ENCODE measurements at regions not wholly inside any gene's neighbourhood (a gene's known extent, or its start where the extent isn't known, plus 50 kb on each side); places are given as distances from the start of the nearest gene placed in this dataset.

DNA sequence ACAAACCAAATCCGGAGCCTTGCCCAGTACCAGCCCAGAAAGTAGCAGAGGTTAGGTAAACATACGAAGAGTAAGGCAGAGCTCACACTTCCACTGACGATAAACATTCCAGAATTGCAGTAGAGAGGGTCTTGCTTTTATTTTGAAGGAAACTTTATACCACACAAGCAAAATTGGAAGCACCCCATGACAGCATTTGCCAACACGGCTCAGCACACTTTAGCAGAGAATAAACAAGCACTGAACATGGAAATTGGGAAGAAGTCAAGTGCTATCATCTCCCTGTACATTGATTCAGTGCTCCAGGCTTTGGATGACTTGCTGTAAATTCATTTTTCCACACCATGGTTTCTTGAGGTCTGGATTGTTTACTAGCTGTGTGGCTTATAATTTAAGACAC lies 160.7 kb upstream of the FAM47C start:
- TF ChIP-seq, protein P1, sequence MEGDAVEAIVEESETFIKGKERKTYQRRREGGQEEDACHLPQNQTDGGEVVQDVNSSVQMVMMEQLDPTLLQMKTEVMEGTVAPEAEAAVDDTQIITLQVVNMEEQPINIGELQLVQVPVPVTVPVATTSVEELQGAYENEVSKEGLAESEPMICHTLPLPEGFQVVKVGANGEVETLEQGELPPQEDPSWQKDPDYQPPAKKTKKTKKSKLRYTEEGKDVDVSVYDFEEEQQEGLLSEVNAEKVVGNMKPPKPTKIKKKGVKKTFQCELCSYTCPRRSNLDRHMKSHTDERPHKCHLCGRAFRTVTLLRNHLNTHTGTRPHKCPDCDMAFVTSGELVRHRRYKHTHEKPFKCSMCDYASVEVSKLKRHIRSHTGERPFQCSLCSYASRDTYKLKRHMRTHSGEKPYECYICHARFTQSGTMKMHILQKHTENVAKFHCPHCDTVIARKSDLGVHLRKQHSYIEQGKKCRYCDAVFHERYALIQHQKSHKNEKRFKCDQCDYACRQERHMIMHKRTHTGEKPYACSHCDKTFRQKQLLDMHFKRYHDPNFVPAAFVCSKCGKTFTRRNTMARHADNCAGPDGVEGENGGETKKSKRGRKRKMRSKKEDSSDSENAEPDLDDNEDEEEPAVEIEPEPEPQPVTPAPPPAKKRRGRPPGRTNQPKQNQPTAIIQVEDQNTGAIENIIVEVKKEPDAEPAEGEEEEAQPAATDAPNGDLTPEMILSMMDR (conservative IDR thresholded peaks at IDR 0.05; ENCODE audit: low read depth, low read length) = no peak
- TF ChIP-seq EZH2 (IDR thresholded peaks at IDR 0.05; ENCODE audit: borderline replicate concordance, low read depth, low read length, poor library complexity, severe bottlenecking) = no peak

All from A673 (cell line).